EL (cell line): ENCODE measurements at regions not wholly inside any gene's neighbourhood (a gene's known extent, or its start where the extent isn't known, plus 50 kb on each side); places are given as distances from the start of the nearest gene placed in this dataset.

Experiments
- DNase-seq: peaks from one replicate; pipeline ENCODE4 v3.0.0-alpha.2; 2016

- DNase-seq: peak; percentile 62
These were observed 162.8 kb downstream of the FBXO8 start for GRCh38 chr4:174120446-174121295.

DNA sequence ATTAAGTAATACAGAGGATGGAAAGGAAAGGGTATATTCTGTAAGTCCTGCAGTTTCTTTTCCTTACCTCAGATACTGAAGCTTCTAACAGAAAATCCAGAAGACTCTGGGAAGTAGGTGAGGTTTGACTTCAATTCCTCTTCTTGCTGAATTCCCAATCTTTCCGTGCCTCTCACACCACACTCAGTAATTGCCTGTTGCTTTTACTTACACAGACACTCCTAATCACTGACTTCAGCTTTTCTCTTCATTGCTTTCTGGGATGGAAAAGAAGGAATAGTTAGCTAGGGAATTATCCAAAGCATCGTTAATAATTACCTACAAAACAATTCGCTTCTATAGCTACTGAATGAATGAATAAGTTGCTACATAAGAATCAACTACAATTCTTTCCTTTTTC, 163.6 kb downstream of the FBXO8 start:
- no peak for DNase-seq

DNA sequence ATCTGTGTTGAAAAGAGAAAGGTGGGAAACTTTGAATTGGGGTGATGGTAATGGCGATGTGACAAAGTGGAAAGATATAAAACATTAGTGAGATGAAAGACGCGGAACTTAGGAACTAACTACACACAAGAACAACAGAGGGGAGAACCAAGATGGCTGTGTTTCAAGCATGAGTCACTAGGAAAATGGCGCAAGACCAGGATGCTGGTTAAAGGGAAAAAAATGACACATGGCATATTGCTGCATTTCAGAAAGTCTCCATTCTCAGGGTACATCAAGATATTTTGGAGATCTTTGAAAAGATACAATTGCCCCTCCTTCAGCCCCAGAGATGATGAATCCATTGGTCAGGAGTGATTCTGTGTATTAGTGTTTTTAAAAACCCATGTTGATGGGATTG, 164.4 kb downstream of the FBXO8 start:
- DNase-seq: peak; percentile 52

GRCh38 chr4:174118171-174118570, 165.3 kb downstream of the FBXO8 start:
- DNase-seq: no peak

DNA sequence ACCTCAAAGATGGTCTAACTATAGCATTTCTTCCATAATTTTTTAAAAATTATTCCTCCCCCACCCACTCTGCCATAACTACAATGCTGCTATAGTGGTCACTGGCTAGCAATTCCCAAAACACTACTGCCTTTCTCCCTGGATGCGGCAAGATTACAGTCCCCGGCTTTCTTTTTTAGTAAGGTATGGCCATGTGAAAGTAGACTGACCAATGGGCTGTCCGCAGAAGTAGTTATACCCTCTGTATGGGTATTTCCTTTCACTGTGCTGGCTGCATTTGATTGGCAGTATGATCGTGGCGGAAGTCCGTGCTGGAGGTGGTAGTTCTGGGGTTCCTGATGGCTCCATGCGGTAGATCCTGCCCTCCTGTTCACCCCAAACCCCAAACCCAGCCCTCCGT, 166.0 kb downstream of the FBXO8 start:
- DNase-seq: no peak

DNA sequence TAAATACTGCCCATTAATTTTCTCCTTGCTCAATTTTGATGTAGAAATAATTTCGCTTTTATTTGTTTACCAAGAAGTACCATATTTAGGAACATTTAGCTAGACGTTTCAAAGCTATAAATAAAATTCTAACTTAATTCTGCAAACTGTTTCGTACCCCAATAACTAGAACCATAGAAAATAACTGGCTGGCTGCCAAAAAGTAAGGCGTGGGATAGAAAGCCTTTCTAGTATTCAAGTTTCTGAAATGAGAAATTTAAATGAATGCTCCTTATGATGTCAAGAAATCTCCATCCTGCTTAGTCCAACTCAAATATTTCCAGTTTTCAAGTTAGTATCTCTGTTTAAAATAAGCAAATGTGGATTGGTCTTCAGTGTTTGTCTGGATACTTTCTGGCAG, 167.4 kb downstream of the FBXO8 start:
- no peak for DNase-seq

- DNase-seq: no peak
These were observed 172.0 kb downstream of the FBXO8 start for GRCh38 chr4:174111422-174111821.

DNA sequence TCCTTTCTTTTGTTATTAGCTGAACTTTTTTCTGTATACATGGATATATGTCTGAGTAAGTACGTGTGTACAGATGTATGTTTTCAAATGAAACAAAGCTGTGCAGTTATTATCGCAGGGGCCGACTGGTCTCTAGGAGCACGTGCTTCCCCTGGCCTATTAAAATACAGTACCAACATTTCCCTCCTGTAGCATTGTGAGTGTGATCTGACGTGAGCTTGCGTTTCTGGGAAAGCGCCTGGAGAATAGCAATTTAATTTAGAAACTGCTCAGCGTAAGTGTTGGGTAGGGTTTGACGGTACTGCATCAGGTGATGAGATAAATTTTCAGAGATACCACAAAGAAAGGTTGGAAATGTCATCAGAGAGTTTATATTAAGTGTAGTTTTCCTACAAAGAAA, 173.3 kb downstream of the FBXO8 start:
- no peak for DNase-seq

GRCh38 chr4:174107746-174108354, 175.6 kb downstream of the FBXO8 start:
- DNase-seq: no peak

- DNase-seq: no peak
These were observed 178.3 kb downstream of the FBXO8 start for GRCh38 chr4:174105202-174105601.

GRCh38 chr4:174100910-174101309, 182.6 kb downstream of the FBXO8 start:
- no peak for DNase-seq

DNA sequence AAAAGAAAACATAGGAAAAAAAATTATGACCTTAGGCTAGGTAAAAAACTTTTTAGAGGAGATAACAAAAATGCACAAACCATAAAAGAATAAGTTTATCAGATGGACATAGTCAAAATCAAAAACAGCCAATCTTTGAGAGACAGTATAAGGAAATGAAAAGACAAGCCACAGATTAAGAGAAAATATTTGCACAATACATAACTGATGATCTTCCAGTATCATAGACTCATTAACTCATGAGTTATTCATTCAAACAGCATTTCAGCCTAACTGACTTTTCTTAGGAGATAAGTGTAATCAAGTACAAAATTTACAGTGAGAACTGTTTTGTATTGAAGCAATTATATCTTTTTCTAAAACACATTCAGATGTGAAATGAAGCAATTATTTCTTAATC, 183.8 kb downstream of the FBXO8 start:
- DNase-seq: no peak

GRCh38 chr4:174096999-174097398, 186.5 kb downstream of the FBXO8 start:
- DNase-seq: no peak

DNA sequence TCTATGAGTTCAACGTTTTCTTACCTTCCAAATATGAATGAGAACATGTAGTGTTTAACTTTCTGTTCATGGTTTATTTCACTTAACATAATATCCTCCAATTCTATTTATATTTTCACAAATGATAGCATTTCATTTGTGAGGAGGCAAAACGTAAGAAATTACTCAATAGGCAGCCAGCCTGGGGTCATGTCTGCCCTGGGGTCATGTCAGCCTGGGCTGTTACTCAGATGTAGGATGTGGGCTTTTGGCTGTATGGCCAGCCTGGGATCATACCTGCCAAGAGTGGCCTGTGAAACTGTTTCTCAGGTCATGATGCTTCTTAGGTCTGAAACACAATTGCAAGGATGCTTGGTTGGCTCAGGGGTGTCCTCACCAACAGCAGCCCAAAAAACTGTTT, 187.0 kb downstream of the FBXO8 start:
- no peak for DNase-seq

DNA sequence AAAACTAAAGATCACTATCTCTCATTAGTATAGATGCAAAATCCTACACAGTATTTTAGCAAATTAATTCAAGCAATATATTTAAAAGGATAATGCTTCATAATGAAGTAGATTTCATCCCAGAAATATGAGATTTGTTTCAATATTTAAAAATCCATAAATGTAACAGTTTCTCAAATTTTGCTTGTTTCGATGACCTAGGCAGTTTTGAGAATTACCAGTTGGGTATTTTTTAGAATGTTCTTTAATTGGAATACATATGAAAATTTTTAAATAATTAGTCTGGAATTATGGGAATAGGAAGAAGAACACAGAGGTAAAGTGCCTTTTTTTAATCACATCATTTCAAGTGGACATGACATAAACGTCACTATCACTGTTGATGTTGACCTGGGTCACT, 192.3 kb downstream of the FBXO8 start:
- no peak for DNase-seq

GRCh38 chr4:174089711-174090110, 193.8 kb downstream of the FBXO8 start:
- DNase-seq: no peak

GRCh38 chr4:174088795-174089194, 194.7 kb downstream of the FBXO8 start:
- no peak for DNase-seq

DNA sequence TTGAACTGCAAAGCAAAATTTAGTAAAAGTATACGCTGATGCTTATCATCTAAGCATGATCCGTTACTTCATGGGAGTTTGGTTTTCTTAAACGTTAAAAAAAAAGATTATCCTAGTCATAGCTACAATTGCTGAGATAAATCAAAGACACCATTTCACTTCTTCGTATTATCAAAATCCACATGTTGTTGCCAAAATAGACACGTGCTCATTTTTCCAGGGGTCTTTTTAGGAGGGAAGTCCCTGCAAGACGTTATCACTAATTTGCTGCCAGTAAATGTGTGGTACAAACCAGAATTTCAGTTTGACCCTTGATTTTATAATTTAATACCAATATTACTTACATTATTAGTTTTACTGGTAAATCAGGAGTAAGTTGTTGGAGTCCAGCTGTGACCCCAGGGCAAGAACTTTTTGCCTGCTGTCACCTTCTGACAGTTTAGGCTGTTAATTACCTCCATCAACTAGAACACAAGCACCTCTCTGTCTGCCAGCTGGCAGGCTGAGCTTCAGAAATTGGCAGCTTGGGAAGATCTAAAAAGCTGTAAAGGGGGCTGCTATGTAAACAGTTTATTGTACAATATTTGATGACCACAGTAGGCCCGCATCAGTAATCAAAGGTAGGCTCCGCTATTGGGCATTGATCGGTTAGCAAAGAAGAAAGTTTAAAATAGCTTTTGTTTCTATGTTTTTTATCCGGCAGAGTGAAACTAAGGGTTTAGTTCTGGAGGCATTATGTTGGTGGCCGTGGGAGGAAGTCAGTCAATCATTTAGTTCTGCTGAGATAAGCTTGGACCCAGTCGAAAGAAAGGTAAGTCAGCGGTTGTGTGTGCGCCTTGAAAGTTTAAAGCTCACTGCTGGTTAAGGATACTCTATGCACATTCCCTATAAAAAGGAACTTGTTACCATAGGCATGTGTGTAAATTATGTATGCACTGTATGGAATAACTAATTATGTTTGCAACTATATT, 196.4 kb downstream of the FBXO8 start:
- no peak for DNase-seq

- no peak for DNase-seq
These were observed 198.5 kb downstream of the FBXO8 start for GRCh38 chr4:174084981-174085380.

GRCh38 chr4:174084542-174084941, 198.9 kb downstream of the FBXO8 start:
- no peak for DNase-seq

- DNase-seq: no peak
These were observed 203.1 kb downstream of the FBXO8 start for GRCh38 chr4:174080361-174080760.

DNA sequence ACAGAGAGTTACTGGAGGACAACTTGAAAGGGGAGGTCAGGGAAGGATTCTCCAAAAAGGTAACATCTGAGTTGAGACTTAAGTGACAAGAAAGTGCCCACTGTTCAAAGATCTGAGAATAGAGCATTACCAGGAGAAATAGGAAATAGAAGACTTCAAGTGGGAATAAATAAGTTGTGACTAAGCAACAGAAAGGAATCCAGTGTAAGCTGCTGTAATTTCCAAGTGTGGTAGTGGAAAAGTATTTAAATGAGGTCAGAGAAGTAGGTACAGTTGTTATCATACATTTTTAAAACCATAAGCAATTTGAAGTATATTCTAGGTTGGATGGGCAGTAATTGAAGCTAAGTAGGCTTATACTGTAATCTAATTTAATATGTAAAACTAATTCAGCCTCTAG, 211.9 kb downstream of the FBXO8 start:
- DNase-seq: no peak

GRCh38 chr4:174069848-174070330, 213.6 kb downstream of the FBXO8 start:
- no peak for DNase-seq
